HG03469 (cell line): ENCODE measurements at regions not wholly inside any gene's neighbourhood (a gene's known extent, or its start where the extent isn't known, plus 50 kb on each side); places are given as distances from the start of the nearest gene placed in this dataset.

Experiments used
- ATAC-seq: cut with Tn5 transposase; IDR thresholded peaks from one replicate; pipeline ENCODE4 v1.9.1; 2021; ENCODE audit warnings: mild to moderate bottlenecking, moderate library complexity, moderate number of reproducible peaks; ENCODE audit not compliant: unreplicated experiment

DNA sequence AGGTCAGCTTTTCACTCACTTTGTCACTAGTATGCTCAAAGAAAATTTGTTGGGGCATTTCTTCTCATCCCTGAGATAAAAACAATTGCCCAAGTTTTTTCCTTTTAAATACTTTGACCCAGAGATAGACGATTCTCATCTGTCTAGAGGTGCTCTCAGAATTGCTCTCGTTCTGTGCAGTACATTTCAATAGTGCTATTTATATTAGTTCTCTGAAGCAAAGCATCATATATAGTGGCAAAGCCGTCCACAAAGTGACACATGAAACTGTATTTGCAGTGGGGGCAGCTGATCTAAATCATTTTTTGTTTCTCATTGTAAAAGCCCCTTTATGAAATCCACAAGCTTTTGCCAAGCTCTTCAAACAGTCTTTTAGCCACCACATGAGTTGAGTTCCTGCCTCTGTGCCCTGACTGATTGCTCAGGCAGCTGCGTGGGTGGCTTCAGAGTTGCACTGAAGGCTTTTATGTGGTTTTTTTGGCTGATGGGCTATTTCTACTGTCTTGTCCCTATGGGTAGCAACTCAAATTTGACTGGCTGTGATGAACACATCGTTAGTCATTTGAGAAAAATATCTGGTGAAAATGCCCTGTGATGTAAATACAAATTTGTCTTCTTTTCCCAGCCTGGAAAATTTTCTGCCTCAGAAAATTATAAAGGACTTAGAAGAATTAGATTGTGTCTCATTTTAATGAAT lies 119.1 kb upstream of the OTUD4 start:
- ATAC-seq: peak; percentile 97

DNA sequence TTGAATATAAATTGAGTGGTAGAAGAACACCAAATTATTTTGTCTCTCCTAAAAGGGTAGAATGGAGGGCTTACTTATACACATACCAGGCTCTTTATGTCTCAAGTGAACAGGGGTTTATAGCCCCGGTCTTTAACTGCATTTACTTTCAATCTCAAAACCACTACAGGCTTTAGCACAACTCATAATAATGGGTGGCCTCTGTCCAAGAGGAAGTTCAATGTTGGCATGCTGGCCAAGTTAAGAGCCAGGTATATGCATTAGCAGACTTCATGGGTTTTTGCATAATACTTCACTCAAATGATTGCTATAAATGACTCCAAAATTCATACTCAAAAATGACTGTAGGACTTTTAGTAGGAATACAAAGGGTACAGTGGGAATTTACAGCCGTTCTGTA lies 118.5 kb upstream of the OTUD4 start:
- no peak for ATAC-seq

DNA sequence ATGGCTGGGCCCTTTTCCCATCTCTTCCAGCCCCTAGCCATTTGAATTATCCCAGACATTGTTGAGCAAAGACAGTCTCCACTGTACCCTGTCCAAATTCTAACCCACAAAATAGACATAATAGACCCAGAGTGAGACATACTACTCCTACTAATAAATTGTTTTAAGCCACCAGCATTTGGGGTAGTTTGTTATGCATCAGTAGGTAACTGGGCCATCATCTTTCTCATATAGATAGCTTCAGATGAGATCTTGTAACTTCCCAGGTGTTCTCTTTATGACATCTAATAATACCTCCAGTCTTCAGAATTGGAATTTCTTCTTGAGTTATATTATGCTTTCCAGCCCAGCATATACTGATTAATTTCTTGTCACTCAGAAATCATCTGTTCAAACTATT lies 117.2 kb upstream of the OTUD4 start:
- ATAC-seq: no peak

DNA sequence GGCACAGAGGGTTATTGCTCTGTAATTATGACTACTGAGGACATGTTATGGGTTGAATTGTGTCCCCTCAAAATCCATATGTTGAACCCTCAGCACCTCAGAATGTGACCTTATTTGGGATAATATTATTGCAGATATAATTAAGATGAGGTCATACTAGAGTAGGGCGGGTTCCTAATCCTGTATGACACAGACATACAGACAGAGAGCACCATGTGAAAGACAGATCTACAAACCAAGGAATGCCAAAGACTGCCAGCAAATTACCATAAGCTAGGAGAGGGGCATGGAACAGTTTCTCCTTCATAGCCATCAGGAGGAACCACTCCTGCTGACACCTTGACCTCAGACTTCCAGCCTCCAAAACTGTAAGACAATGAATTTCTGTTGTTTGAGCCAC lies 115.2 kb upstream of the OTUD4 start:
- no peak for ATAC-seq

GRCh38 chr4:145295122-145295521 lies 114.7 kb upstream of the OTUD4 start:
- ATAC-seq: no peak

GRCh38 chr4:145293658-145294057 lies 113.3 kb upstream of the OTUD4 start:
- no peak for ATAC-seq

GRCh38 chr4:145290955-145291354 lies 110.6 kb upstream of the OTUD4 start:
- ATAC-seq: no peak

DNA sequence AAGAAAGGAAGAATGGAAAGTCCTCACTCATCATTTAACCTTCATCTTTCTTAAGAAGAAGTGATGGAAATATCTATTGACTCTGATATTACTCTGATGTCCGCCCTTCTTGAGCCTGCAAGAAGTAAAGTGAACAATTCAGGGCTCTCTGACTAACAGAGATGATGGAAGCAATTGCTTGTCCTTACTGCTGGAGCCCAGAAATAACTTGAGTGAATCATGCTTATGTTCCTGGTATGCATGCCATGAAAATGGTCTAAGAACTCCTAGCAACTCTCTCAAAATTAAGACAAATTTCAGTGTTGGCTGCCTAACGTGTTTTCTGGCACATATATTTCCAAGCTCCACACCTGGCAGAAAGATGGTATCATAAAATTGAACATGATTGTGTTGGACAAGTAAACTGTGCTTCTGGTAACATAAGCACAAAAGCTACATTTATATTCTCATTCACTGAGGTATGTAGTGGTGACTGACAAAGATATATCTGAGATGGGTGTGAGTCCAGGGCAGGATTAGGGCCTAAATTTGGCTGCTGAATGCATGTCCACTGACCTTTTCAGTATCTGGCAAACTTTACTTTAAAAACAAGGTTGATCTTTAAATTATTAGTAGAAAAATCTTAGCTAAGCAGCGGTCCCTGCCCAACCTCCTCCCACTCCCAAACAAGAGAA lies 109.2 kb upstream of the OTUD4 start:
- no peak for ATAC-seq

- no peak for ATAC-seq
These were observed 107.0 kb upstream of the OTUD4 start for GRCh38 chr4:145287351-145287750.

DNA sequence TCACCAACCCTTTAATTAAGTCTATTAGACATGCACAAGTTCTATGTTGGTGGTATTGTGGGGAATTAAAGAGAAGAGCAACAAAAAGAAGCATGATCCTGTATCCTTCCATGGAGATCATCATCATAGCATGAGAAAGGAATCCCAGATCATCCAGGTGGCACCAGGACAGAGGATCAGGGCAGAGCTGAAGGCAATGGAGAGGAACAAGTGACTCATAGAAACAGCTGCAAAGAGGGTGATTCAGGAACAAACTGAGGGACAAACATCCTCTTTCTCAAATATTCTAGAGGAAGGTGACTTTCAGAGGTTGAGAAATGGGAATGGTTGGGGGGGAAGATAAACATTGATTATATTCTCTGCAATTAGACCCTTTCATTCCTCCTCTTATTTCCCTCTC lies 105.5 kb upstream of the OTUD4 start:
- ATAC-seq: no peak

GRCh38 chr4:145283909-145284308 lies 103.5 kb upstream of the OTUD4 start:
- ATAC-seq: no peak

GRCh38 chr4:145281951-145282350 lies 101.6 kb upstream of the OTUD4 start:
- ATAC-seq: no peak

GRCh38 chr4:145281224-145281623 lies 100.8 kb upstream of the OTUD4 start:
- no peak for ATAC-seq

- ATAC-seq: no peak
These were observed 100.2 kb upstream of the OTUD4 start for GRCh38 chr4:145280541-145280940.

DNA sequence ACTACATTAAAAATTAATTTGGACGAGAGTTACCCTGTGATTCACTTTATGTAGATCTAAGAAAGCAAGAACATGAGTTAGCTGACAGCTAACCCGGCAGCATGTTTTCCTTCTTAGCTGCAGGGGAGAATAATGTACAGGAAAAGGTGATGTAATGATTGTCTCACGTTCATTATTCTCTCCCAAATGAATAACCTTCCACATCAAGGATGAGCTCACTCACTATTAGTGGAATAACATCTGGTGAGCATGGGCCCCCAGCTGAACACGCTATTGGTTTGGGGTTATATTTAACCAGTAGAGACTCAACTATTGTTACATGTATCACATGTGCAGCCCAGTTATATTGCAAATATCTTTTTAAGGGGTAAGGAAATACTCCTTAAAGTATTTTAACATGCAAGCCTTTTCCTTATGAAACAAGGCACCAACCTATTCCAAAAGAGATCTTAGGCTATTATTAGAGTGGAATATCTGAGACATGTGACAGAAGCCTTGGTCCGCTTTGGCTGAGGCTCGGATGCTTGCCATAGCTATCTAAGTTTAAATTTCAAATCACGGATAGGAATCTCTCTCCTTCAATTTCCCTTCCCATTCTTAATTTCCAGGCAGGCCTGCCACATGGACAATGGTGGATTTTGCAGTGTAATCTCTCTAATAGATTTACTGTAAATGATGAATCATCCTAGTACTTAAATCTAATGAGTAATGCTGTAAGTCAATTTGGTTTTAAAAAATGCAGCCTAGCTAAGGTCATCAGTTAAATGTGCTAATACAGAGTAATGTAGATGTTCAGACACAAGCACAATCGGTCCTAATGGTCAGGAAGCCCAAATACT lies 99.0 kb upstream of the OTUD4 start:
- ATAC-seq: no peak

DNA sequence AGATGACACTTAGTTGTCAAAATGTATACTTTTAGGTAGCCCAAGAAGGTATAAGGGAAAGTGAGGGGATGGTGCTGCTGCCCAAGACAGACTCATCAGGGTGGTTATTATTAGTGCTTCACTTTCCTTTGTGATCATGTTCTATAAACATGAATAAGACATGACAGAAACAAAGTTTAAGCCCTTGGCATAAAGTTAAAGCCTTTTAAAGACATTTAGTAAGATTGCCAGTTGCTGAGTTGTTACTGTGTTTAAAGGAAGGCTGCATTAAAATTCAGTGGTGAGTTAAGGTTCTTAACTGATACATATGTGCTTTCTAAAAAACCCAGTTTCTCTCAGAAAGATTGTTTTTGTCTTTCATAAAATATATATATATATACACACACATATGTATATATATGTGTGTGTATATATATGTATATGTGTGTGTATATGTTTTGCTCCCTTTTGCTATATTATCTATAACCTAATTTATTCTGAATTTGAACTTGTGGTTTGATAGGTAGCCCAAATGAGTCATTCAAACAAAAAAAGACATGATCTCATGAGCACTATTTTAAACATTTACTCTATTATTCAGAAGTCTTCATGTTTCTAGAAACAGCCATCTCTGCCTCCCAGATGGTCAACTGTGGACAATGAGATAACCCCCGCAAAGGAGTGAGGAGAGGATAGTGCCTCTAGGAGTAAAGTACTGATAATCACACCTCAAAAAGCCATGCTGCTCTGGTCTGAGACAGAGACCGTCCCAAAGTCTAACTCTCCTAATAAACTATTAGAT lies 98.1 kb upstream of the OTUD4 start:
- ATAC-seq: no peak

- no peak for ATAC-seq
These were observed 96.6 kb upstream of the OTUD4 start for GRCh38 chr4:145277011-145277410.

GRCh38 chr4:145276050-145276449 lies 95.7 kb upstream of the OTUD4 start:
- no peak for ATAC-seq

GRCh38 chr4:145271194-145271593 lies 90.8 kb upstream of the OTUD4 start:
- ATAC-seq: no peak

DNA sequence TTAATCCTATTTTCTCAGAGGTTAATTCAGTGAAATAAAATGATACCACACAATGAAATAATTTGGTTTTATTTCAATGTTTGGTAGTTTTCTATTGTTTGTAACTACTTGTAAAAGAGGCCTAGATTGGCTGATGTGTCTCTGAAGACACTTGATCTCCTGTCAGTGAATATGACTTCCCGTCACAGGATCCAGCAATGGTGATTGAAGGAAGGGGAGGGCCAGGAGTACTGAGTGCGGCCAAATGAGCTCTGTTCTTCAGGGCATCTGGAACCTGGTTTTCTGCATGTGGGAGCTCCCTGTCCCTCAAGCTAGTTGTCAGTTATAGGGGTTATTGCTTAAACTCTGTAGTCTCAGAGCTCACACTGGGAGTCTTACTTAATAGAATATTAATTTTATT lies 86.5 kb upstream of the OTUD4 start:
- ATAC-seq: no peak

DNA sequence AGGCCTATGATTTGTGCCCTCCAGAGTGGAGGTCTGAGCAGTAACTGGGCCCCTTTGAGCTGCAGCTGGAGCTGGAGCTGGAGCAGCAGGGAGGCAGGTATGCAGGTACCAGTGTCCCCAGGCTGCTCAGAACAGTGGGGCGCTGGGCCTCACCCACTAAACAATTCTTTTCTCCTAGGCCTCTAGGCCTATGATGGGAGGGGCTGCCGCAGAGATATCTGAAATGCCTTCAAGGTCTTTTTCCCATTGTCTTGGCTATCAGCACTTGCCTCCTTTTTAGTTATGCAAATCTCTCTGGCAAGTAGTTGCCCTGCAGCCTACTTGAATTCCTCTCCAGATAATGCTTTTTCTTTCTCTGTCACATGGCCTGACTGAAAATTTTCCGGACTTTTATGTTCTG lies 79.7 kb upstream of the OTUD4 start:
- ATAC-seq: no peak
